ENCODE measurements at regions not wholly inside any gene's neighbourhood (a gene's known extent, or its start where the extent isn't known, plus 50 kb on each side); places are given as distances from the start of the nearest gene placed in this dataset.

- Mint-ChIP-seq H3K36me3 (ENCODE audit: low read depth) (no peaks in the 10 kb centered on the region), H3K27ac (no peak overlapping the region), H3K9me3 (no peaks in the 10 kb centered on the region), H3K27me3 (ENCODE audit: low read depth, poor library complexity) (peaks cover 3% of the 10 kb centered on the region), H3K4me3 (no peak overlapping the region), H3K4me1 (no peaks in the 10 kb centered on the region)
- DNase-seq = peak; percentile 33
- peak; percentile 65 for TF ChIP-seq CTCF (IDR thresholded peaks at IDR 0.05)
Measured at GRCh38 chr3:22960105-22960984, 242.8 kb upstream of the UBE2E2 start.

- TF ChIP-seq CTCF (IDR thresholded peaks at IDR 0.05) = no peak
- H3K27ac Mint-ChIP-seq = no peak overlapping the region
- H3K4me3 Mint-ChIP-seq = no peak overlapping the region
- no peaks in the 10 kb centered on the region for H3K9me3 Mint-ChIP-seq
- no peaks in the 10 kb centered on the region for H3K27me3 Mint-ChIP-seq (ENCODE audit: low read depth, poor library complexity)
- no peak for DNase-seq
- H3K4me1 Mint-ChIP-seq = no peaks in the 10 kb centered on the region
- no peaks in the 10 kb centered on the region for H3K36me3 Mint-ChIP-seq (ENCODE audit: low read depth)
Measured at GRCh38 chr3:22962244-22962643, 240.9 kb upstream of the UBE2E2 start.

- DNase-seq = no peak
- no peaks in the 10 kb centered on the region for H3K4me1 Mint-ChIP-seq
- H3K4me3 Mint-ChIP-seq = no peak overlapping the region
- no peaks in the 10 kb centered on the region for H3K27me3 Mint-ChIP-seq (ENCODE audit: low read depth, poor library complexity)
- no peak overlapping the region for H3K27ac Mint-ChIP-seq
- no peaks in the 10 kb centered on the region for H3K36me3 Mint-ChIP-seq (ENCODE audit: low read depth)
- no peaks in the 10 kb centered on the region for H3K9me3 Mint-ChIP-seq
- TF ChIP-seq CTCF (IDR thresholded peaks at IDR 0.05) = no peak
Measured at GRCh38 chr3:22966349-22966748, 236.8 kb upstream of the UBE2E2 start.

- Mint-ChIP-seq H3K27me3 (ENCODE audit: low read depth, poor library complexity) (no peaks in the 10 kb centered on the region), H3K9me3 (no peaks in the 10 kb centered on the region), H3K27ac (no peak overlapping the region), H3K4me3 (no peak overlapping the region), H3K4me1 (no peaks in the 10 kb centered on the region), H3K36me3 (ENCODE audit: low read depth) (no peaks in the 10 kb centered on the region)
- DNase-seq = no peak
- no peak for TF ChIP-seq CTCF (IDR thresholded peaks at IDR 0.05)
Measured at GRCh38 chr3:22969276-22969675, 233.9 kb upstream of the UBE2E2 start.

- TF ChIP-seq CTCF (IDR thresholded peaks at IDR 0.05) = no peak
- Mint-ChIP-seq H3K9me3 (no peaks in the 10 kb centered on the region), H3K36me3 (ENCODE audit: low read depth) (no peaks in the 10 kb centered on the region), H3K27me3 (ENCODE audit: low read depth, poor library complexity) (no peaks in the 10 kb centered on the region), H3K4me3 (no peak overlapping the region), H3K4me1 (no peaks in the 10 kb centered on the region), H3K27ac (no peak overlapping the region)
- no peak for DNase-seq
Measured at GRCh38 chr3:22971497-22971896, 231.6 kb upstream of the UBE2E2 start.

- Mint-ChIP-seq H3K27me3 (ENCODE audit: low read depth, poor library complexity) (no peaks in the 10 kb centered on the region), H3K4me3 (no peak overlapping the region), H3K36me3 (ENCODE audit: low read depth) (no peaks in the 10 kb centered on the region), H3K27ac (no peak overlapping the region), H3K4me1 (no peaks in the 10 kb centered on the region), H3K9me3 (no peaks in the 10 kb centered on the region)
- no peak for TF ChIP-seq CTCF (IDR thresholded peaks at IDR 0.05)
- DNase-seq = no peak
Measured at GRCh38 chr3:22977042-22977441, 226.1 kb upstream of the UBE2E2 start.

All from nephron progenitor cell (in vitro differentiated cells).